ENCODE measurements at regions not wholly inside any gene's neighbourhood (a gene's known extent, or its start where the extent isn't known, plus 50 kb on each side); places are given as distances from the start of the nearest gene placed in this dataset.

- TF ChIP-seq CTCF (conservative IDR thresholded peaks at IDR 0.05 in 1 of 2, IDR thresholded peaks at IDR 0.05 in 1 of 2; ENCODE audit: extremely low read depth in 1 of 2, insufficient read depth in 1 of 2, low read depth in 1 of 2, low read length in 2 of 2): no peak
- TF ChIP-seq EZH2 (IDR thresholded peaks at IDR 0.05; ENCODE audit: borderline replicate concordance, low read length): no peak
These were observed 357.1 kb upstream of the SATB1 start for GRCh38 chr3:18782191-18782590.
